ENCODE measurements at regions not wholly inside any gene's neighbourhood (a gene's known extent, or its start where the extent isn't known, plus 50 kb on each side); places are given as distances from the start of the nearest gene placed in this dataset.
A peak's percentile ranks its signal among the peaks of the same experiment; 100 is the strongest.

DNA sequence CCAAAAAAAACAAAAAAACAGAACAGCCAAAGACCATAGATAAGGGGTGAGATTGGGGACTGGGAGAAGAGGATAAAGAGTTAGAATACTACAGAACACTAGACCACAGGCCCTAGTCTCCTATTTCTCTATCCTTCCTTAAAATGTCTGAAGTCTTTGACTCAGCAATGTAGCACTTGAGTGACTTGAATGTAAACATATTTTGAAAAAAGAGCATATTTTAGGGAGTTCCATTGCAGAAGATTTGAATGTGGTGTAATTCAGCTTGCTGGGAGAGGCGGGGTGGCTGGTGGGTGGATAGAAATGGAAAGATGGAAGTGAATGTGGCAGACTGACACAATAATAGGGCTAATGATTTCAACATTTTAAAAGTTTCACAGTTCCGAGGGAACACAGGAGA is 144.9 kb downstream of the CHIC2 start:
- TF ChIP-seq, protein P1, sequence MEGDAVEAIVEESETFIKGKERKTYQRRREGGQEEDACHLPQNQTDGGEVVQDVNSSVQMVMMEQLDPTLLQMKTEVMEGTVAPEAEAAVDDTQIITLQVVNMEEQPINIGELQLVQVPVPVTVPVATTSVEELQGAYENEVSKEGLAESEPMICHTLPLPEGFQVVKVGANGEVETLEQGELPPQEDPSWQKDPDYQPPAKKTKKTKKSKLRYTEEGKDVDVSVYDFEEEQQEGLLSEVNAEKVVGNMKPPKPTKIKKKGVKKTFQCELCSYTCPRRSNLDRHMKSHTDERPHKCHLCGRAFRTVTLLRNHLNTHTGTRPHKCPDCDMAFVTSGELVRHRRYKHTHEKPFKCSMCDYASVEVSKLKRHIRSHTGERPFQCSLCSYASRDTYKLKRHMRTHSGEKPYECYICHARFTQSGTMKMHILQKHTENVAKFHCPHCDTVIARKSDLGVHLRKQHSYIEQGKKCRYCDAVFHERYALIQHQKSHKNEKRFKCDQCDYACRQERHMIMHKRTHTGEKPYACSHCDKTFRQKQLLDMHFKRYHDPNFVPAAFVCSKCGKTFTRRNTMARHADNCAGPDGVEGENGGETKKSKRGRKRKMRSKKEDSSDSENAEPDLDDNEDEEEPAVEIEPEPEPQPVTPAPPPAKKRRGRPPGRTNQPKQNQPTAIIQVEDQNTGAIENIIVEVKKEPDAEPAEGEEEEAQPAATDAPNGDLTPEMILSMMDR (IDR thresholded peaks at IDR 0.05), result no peak
- Mint-ChIP-seq H3K27ac (peak overlapping the region; percentile 2), H3K4me3 (no peak overlapping the region), H3K27me3 (ENCODE audit: low read depth, poor library complexity) (peaks cover 4% of the 10 kb centered on the region), H3K9me3 (no peaks in the 10 kb centered on the region), H3K36me3 (ENCODE audit: low read depth) (no peaks in the 10 kb centered on the region), H3K4me1 (peaks cover 7% of the 10 kb centered on the region)
- no peak for DNase-seq

DNA sequence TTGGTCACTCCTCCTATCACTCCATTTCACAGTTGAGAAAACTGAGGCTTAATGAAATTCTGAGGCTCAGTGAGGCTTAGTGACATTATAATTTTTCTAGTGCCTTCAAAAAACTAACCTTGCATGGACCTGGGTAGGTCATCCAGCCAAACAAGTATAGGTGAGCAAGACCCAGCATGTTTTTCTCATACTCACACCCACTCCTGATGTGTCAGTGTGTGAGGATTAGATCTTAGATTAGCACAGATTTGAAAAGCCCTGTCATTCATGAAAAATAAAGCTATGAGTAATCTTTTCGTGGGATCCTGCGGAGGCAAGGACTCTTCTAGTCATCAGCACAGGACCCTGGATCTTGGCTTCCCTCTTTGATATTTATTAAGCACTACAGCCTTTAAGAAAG is 146.7 kb downstream of the CHIC2 start:
- Mint-ChIP-seq H3K27me3 (ENCODE audit: low read depth, poor library complexity) (peaks cover 9% of the 10 kb centered on the region), H3K4me1 (no peaks in the 10 kb centered on the region), H3K4me3 (no peak overlapping the region), H3K36me3 (ENCODE audit: low read depth) (no peaks in the 10 kb centered on the region), H3K9me3 (no peaks in the 10 kb centered on the region), H3K27ac (no peak overlapping the region)
- TF ChIP-seq, protein P1 (IDR thresholded peaks at IDR 0.05), result no peak
- DNase-seq, result no peak

DNA sequence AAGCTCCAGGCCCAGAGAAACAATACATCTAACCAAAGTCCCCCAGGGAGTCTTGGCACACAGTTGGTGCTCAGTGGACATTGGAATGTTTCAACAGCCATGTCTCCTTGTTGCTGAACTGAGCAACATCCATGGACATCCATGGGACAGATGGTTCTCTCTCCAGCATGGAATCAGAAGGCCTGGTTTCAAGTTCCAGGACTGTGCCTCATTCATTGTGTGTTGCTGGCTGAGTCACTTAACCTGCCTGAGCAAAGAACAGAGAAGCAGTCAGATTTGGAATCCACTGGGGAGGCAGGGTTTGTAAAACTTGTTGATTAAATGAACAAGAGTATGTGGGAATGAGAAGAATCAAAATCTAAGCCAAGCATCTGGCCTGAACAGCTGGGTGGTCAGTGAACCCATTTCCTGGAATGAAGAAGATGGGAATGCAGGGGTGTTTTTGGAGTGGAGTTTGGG is 147.9 kb downstream of the CHIC2 start:
- DNase-seq, result no peak
- Mint-ChIP-seq H3K4me3 (no peak overlapping the region), H3K36me3 (ENCODE audit: low read depth) (no peaks in the 10 kb centered on the region), H3K4me1 (no peaks in the 10 kb centered on the region), H3K27me3 (ENCODE audit: low read depth, poor library complexity) (peaks cover 10% of the 10 kb centered on the region), H3K9me3 (no peaks in the 10 kb centered on the region), H3K27ac (no peak overlapping the region)
- TF ChIP-seq, protein P1 (IDR thresholded peaks at IDR 0.05), result no peak

DNA sequence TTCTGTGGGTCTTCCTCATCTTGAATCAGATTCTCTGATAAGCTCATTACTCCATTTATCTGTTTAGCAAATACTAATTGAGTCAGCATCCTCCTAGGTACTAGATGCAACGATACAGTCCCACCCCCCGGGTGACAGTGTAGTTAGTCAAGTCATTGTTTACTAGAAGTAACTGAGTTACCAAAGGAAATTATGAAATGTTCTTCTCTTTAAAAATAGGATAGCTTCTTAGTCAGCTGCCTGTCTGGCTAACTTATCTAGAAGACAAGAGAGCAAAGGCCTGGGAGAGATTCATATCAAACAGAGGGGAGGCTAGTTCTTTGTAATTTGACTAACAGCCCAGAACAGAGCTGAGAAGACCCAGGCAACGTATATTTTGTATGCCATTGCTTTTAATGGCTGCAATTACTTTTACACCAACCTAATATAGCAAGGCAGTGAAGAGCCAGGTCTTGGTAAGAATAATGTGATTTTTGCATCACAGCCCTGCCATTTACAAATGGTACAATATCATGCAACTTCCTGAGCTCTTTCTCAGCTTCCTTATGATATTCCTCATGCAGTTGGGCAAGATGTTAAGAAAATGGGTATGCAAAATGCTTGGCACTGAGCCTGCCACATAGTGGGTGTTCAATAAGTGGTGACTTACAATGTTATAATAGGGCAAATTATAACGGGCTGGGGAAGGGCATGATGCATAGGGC is 149.9 kb downstream of the CHIC2 start:
- Mint-ChIP-seq H3K27me3 (ENCODE audit: low read depth, poor library complexity) (peaks cover 10% of the 10 kb centered on the region), H3K4me1 (no peaks in the 10 kb centered on the region), H3K36me3 (ENCODE audit: low read depth) (no peaks in the 10 kb centered on the region), H3K4me3 (no peak overlapping the region), H3K9me3 (no peaks in the 10 kb centered on the region), H3K27ac (no peak overlapping the region)
- DNase-seq, result no peak
- TF ChIP-seq, protein P1 (IDR thresholded peaks at IDR 0.05), result no peak

DNA sequence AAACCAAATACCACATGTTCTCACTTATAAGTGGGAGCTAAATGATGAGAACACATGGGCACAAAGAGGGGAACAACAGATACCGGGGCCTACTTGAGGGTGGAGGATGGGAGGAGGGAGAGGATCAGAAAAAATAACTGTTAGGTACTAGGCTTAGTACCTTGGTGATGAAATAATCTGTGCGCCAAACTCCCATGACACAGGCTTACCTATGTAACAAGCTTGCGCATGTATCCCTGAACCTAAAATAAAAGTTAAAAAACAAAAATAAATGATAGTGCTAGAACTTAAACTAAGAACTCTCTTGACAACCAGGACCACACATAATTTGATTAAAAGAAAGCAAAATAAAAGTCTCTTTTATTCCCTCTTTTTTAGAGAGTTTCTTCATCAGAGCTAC is 150.6 kb downstream of the CHIC2 start:
- no peak overlapping the region for H3K4me3 Mint-ChIP-seq
- H3K36me3 Mint-ChIP-seq (ENCODE audit: low read depth), result no peaks in the 10 kb centered on the region
- no peak overlapping the region for H3K27ac Mint-ChIP-seq
- no peaks in the 10 kb centered on the region for H3K9me3 Mint-ChIP-seq
- DNase-seq, result no peak
- TF ChIP-seq, protein P1 (IDR thresholded peaks at IDR 0.05), result no peak
- peaks cover 10% of the 10 kb centered on the region for H3K27me3 Mint-ChIP-seq (ENCODE audit: low read depth, poor library complexity)
- peaks cover 2% of the 10 kb centered on the region for H3K4me1 Mint-ChIP-seq

Measured in nephron progenitor cell (in vitro differentiated cells).